Choroid plexus epithelial cell (primary cell): ENCODE measurements at regions not wholly inside any gene's neighbourhood (a gene's known extent, or its start where the extent isn't known, plus 50 kb on each side); places are given as distances from the start of the nearest gene placed in this dataset.
A peak's percentile ranks its signal among the peaks of the same experiment; 100 is the strongest.
"Not testable (repeated sequence)": the region's sequence is repeated elsewhere in the genome, so short reads cannot be mapped to it uniquely, and the experiment has no call there.

Source experiments
- DNase-seq: peaks from one replicate; pipeline ENCODE4 v3.0.0-alpha.2; 2010; ENCODE audit warnings: low read depth
- H3K4me3 ChIP-seq: 2 replicates; pipeline ENCODE4 v1.5.1; 2011; ENCODE audit warnings: low read depth, mild to moderate bottlenecking, control low read depth, low read length, moderate library complexity
- TF ChIP-seq, protein P1 (sequence below): conservative IDR thresholded peaks from 2 replicates; pipeline ENCODE4 v1.5.1; 2011; ENCODE audit warnings: low read depth, mild to moderate bottlenecking, control low read depth, inconsistent platforms, low read length, moderate library complexity

DNA sequence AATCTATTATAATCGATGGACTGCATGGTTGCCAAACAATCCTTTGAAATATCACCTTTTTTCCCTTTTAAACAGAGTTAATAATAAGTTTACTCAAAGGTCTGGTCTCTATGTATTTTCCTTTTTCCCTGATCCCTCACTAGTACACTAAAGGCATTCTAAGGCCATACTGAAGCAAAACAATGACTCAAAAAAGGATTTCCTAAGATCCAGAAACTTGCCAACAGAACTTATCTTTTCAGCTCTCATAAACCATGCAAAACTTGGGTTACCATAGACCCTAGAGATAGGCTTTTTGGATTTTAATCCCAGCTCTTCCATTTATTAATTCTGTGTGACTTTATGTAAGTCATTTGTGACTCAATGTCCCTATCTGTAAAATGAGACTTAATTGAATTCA lies 77.1 kb downstream of the IFI44 start:
- peak; percentile 26 for DNase-seq
- TF ChIP-seq, protein P1, sequence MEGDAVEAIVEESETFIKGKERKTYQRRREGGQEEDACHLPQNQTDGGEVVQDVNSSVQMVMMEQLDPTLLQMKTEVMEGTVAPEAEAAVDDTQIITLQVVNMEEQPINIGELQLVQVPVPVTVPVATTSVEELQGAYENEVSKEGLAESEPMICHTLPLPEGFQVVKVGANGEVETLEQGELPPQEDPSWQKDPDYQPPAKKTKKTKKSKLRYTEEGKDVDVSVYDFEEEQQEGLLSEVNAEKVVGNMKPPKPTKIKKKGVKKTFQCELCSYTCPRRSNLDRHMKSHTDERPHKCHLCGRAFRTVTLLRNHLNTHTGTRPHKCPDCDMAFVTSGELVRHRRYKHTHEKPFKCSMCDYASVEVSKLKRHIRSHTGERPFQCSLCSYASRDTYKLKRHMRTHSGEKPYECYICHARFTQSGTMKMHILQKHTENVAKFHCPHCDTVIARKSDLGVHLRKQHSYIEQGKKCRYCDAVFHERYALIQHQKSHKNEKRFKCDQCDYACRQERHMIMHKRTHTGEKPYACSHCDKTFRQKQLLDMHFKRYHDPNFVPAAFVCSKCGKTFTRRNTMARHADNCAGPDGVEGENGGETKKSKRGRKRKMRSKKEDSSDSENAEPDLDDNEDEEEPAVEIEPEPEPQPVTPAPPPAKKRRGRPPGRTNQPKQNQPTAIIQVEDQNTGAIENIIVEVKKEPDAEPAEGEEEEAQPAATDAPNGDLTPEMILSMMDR: no peak
- H3K4me3 ChIP-seq: no peak overlapping the region

DNA sequence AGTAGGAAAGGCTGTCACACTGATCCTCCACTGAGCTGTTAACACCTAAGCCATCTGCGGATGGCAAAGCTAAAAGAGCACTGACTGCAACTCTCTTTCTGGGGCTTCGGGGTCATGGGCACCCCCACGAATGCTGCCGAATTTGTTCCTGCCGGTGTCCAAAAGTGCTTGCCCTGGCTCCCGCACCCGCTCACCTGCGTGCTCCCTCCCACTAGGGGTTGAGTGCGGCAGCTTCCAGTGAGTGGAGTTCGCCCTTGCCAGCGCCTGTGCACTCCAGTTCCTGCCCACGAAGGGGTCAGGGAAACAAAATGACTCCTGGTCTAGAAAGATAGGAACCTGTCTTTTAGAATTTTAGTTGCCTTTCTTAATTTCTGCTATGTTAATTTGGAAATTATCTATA lies 78.7 kb downstream of the IFI44 start:
- no peak overlapping the region for H3K4me3 ChIP-seq
- TF ChIP-seq, protein P1: no peak
- DNase-seq: no peak

DNA sequence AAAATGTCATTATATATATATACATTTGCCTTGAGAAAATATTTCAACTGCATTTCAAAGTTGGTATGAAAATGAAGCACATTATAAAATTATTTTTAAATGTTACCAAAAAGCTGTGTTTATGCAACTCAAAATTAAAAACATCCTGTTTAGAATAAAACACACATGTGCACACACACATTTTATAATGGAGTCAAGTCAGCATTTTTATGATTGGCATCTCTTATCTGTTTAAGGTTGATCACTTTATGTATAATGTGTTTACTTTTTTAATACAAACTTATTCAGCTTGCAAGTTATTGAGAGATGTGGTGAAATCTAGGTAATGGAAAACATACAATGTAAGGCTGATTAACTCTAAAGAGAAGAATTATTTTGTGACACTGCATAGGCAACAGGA lies 80.4 kb downstream of the IFI44 start:
- no peak for DNase-seq
- H3K4me3 ChIP-seq: no peak overlapping the region
- TF ChIP-seq, protein P1: no peak

DNA sequence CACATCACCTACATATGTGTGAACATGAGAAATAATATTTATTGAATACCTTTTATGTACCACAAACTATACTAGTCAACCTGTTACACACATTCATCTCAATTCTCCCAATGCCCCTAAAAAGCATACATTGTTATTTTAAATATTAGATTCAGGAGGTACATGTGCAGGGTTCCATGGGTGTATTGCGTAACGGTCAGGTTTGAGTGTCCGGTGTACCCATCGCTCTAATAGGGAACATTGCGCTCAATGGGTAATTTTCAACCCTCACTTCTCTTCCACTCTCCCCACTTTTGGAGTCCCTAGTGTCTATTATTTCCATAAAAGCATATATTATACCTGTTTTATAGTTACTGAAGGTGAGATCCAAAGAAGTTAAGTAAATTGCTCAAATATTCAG lies 82.0 kb downstream of the IFI44 start:
- no peak for DNase-seq
- no peak overlapping the region for H3K4me3 ChIP-seq
- TF ChIP-seq, protein P1: no peak

DNA sequence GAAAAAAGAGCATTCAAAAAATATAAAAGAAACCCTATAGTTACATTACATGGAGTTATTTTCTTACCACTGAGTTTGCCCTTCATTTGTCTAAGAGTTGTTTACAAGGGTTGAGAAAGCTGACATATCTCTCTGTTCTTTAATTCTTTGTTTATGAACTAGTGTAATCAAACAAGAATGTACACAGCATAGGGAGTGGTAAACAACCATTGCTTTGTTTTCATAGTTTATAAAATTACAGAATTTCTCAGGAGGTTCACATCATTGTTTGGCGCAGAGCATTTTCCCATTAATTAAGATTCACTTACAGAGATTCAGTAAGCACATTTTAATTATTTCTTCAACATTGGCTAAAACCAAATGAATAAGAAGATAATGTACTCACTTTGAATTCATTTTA lies 87.6 kb downstream of the IFI44 start:
- TF ChIP-seq, protein P1: no peak
- no peak overlapping the region for H3K4me3 ChIP-seq
- no peak for DNase-seq

DNA sequence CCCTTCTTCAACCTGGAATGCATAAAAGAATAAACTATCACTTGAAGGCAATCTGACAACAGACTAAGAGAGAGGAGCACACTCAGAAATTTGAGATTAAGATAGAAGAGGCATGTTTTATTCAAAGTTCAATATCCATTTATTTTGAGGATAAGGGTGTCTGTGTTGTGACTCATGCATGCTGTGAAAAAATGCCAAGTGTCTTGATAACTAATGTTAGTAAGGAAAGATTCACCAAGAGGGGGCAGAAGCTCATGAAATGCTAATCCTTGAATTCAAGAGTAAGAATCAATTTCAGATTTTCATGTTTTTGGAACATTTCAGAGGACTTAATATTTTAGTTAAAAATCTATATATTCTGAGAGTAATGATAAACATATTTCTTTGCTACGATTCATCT lies 94.0 kb downstream of the IFI44 start:
- peak; percentile 58 for DNase-seq
- TF ChIP-seq, protein P1: peak; percentile 46
- H3K4me3 ChIP-seq: no peak overlapping the region

DNA sequence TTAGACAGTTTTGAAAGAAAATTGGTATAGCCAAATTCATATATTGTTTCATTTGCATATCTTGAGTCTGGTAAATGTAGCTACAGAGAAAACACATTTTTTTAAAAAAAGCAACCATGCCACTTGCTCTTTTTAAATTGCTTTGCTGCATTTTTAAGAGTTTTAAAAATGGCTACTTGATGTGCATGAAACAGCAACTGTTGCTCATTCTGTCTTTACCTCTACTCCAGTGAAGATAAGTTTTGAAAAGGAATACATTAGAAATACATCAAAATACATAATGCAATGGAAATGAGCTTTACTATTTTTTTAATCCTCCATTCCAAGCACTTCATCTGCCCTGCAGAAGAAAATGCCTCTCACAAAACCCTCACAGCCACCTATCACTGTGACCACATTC lies 95.5 kb downstream of the IFI44 start:
- H3K4me3 ChIP-seq: no peak overlapping the region
- TF ChIP-seq, protein P1: no peak
- no peak for DNase-seq

DNA sequence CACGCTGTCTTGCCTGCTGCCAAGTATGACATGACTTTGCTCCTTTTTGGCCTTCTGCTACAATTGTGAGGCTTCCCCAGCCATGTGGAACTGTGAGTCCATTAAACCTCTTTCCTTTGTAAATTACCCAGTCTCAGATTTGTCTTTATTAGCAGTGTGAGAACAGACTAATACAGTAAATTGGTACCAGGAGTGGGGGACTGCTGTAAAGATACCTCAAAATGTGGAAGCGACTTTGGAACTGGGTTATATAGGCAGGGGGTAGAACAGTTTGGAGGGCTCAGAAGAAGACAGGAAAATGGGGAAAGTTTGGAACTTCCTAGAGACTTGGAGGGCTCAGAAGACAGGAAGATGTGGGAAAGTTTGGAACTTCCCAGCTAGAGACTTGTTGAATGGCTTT lies 104.0 kb downstream of the IFI44 start:
- H3K4me3 ChIP-seq, DNase-seq: not testable (repeated sequence)
